ENCODE measurements at regions not wholly inside any gene's neighbourhood (a gene's known extent, or its start where the extent isn't known, plus 50 kb on each side); places are given as distances from the start of the nearest gene placed in this dataset.

DNA sequence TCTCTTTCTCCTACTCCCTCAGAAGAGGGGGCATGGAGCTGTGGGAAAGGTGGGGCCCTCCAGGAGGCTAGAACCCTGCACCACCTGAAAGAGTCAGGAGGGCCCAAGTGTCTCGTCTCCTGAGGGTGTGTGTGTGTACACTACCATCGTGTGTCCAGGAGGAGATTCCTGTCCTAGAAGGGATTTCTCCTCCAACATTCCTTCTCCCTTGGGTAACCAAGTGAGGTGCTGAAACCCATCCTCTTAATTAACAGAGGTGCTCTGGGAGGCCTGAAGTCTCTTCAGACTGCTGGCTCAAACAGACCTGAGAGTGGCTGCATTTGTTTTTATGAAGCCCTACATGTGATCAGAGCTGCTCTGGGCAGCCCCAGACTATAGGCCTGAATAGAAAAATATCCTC, 61.1 kb upstream of the FAM169A start:
- DNase-seq (ENCODE audit: low spot score): no peak
- in situ Hi-C loops (cut with MboI; ENCODE audit: low sequenced_read_pairs, unreplicated experiment): no loop called here
- TF ChIP-seq, protein P1, sequence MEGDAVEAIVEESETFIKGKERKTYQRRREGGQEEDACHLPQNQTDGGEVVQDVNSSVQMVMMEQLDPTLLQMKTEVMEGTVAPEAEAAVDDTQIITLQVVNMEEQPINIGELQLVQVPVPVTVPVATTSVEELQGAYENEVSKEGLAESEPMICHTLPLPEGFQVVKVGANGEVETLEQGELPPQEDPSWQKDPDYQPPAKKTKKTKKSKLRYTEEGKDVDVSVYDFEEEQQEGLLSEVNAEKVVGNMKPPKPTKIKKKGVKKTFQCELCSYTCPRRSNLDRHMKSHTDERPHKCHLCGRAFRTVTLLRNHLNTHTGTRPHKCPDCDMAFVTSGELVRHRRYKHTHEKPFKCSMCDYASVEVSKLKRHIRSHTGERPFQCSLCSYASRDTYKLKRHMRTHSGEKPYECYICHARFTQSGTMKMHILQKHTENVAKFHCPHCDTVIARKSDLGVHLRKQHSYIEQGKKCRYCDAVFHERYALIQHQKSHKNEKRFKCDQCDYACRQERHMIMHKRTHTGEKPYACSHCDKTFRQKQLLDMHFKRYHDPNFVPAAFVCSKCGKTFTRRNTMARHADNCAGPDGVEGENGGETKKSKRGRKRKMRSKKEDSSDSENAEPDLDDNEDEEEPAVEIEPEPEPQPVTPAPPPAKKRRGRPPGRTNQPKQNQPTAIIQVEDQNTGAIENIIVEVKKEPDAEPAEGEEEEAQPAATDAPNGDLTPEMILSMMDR (IDR thresholded peaks at IDR 0.05; ENCODE audit: borderline replicate concordance, control extremely low read depth, extremely low read depth, insufficient read depth, missing control alignments): no peak

DNA sequence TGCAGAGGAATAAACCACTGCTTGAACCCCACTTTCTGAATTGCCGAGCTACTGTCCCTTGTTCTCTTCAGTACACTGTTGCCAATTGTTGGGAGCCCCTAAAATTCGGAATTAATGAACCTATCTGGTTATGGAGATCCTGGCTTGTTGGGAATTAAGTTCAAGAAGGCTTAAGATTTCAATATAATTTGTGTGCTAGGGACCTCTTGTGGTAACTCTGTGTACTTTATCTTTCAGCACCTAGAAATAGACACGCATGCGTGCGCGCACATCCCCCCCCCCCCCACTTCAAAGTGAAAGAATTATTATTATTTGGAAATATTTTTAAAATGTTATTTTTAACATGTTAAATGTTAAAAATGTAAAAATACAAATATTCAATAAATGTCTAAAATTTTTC, 53.3 kb upstream of the FAM169A start:
- in situ Hi-C loops (cut with MboI; ENCODE audit: low sequenced_read_pairs, unreplicated experiment): loop anchor here (10.0 to 25.0 kb wide), 2 partner anchors 245 to 1007 kb away; no protein-coding TSS in a partner anchor
- TF ChIP-seq, protein P1 (IDR thresholded peaks at IDR 0.05; ENCODE audit: borderline replicate concordance, control extremely low read depth, extremely low read depth, insufficient read depth, missing control alignments): peak; percentile 24
- DNase-seq (ENCODE audit: low spot score): peak; percentile 61

DNA sequence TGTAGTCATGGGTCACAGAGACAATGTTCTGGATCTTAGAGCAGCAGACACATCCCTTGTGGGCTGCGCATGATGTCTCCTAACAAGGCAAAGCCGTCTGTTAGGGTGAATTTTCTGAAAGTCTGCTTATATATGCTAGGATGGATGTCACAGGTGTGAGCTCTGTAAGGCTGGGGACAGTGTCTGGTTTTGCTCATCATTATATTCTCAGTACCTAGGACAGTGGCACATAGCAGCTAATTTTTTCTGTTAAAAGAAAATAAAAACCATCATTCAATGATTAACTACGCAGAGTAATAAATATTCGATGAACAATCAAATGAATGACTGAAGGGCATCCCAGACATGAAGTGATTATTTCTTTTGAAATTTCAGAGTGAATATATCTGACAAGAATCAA, 52.9 kb upstream of the FAM169A start:
- TF ChIP-seq, protein P1 (IDR thresholded peaks at IDR 0.05; ENCODE audit: borderline replicate concordance, control extremely low read depth, extremely low read depth, insufficient read depth, missing control alignments): no peak
- in situ Hi-C loops (cut with MboI; ENCODE audit: low sequenced_read_pairs, unreplicated experiment): loop anchor here (10.0 to 25.0 kb wide), 2 partner anchors 244 to 1007 kb away; no protein-coding TSS in a partner anchor
- no peak for DNase-seq (ENCODE audit: low spot score)

DNA sequence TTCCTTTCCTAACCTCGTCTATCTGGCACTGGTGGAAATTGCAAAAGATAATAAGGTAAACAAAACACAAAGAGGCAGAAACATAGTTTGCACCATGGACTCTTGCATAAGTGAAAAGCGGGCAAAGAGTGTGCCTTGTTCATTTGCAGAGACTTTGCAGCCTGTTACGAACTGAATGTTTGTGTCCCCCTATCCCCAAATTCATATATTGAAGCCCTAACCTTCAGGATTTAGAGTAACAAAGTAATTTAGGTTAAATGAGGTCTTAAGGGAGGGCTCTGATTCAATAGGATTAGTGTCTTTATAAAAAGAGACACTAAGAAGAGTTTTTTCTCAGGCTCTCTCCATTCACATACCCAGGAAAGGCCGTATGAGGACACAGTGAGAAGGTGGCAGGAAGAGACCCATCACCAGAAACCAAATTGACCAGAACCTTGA, 52.1 kb upstream of the FAM169A start:
- no peak for DNase-seq (ENCODE audit: low spot score)
- TF ChIP-seq, protein P1 (IDR thresholded peaks at IDR 0.05; ENCODE audit: borderline replicate concordance, control extremely low read depth, extremely low read depth, insufficient read depth, missing control alignments): no peak
- in situ Hi-C loops (cut with MboI; ENCODE audit: low sequenced_read_pairs, unreplicated experiment): loop anchor here (10.0 to 25.0 kb wide), 2 partner anchors 243 to 1006 kb away; no protein-coding TSS in a partner anchor

DNA sequence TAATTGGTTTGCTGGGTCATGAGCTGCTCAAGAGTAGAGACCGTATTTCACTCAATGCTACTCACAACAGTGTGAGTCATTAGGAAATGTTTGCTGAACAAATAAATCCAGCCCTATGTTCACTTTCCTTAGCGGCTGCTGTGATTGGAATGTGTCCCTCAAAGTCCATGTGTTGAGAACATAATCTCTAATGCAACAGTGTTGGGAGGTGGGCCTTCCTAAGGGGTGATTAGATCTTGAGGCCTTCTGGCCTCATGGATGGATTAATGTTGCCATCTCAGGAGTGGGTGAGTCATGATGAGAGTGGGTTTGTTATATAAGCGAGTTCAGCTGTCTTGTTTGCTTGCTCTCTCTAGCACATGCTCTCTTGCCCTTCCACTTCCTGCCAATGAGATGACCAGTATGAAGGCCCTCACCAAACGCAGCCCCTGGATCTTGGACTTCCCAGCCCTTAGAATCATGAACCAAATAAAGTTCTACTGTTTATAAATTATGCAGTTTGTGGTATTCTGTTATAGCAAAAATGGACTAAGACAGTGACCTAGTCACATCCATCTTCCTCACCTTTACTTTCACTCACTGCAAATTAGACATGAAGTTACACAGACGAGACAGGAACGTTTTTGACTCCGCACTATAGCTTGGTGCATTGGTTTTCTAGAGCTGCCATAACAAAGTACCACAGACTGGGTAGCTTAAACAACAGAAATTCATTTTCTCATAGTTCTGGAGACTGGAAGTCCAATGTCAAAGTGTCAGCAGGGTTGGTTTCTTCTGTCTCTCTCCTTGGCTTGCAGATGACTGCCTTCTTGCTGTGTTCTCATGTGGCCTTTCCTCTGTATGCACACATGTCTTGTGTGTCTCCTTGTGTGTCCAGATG, 50.9 kb upstream of the FAM169A start:
- in situ Hi-C loops (cut with MboI; ENCODE audit: low sequenced_read_pairs, unreplicated experiment): loop anchor here (10.0 to 25.0 kb wide), 2 partner anchors 242 to 1005 kb away; no protein-coding TSS in a partner anchor
- TF ChIP-seq, protein P1 (IDR thresholded peaks at IDR 0.05; ENCODE audit: borderline replicate concordance, control extremely low read depth, extremely low read depth, insufficient read depth, missing control alignments): no peak
- DNase-seq (ENCODE audit: low spot score): no peak
